ENCODE measurements at regions not wholly inside any gene's neighbourhood (a gene's known extent, or its start where the extent isn't known, plus 50 kb on each side); places are given as distances from the start of the nearest gene placed in this dataset.

- Histone ChIP-seq H3K27ac (no peak overlapping the region), H3K4me3 (no peak overlapping the region)
Measured at GRCh38 chr1:226816576-226816975, 53.8 kb upstream of the PSEN2 start.

GRCh38 chr1:226814751-226815537, 55.5 kb upstream of the PSEN2 start:
- H3K27ac ChIP-seq = peak overlapping the region; percentile 2 to 86 (median 70)
- no peak overlapping the region for H3K4me3 ChIP-seq

- peak overlapping the region in 19 of 21 experiments; percentile 9 to 86 (median 71) for H3K27ac ChIP-seq
- no peak overlapping the region for H3K4me3 ChIP-seq
Measured at GRCh38 chr1:226813671-226814591, 56.5 kb upstream of the PSEN2 start.

- Histone ChIP-seq H3K4me3 (no peak overlapping the region), H3K27ac (peak overlapping the region in 1 of 21 experiments; percentile 32)
Measured at GRCh38 chr1:226810681-226811080, 59.7 kb upstream of the PSEN2 start.

GRCh38 chr1:226809785-226810571, 60.4 kb upstream of the PSEN2 start:
- Histone ChIP-seq H3K4me3 (no peak overlapping the region), H3K27ac (no peak overlapping the region)

- no peak overlapping the region for H3K4me3 ChIP-seq
- H3K27ac ChIP-seq = no peak overlapping the region
Measured at GRCh38 chr1:226808501-226808900, 61.9 kb upstream of the PSEN2 start.

GRCh38 chr1:226806988-226807387, 63.4 kb upstream of the PSEN2 start:
- H3K4me3 ChIP-seq = no peak overlapping the region
- H3K27ac ChIP-seq = peak overlapping the region in 10 of 21 experiments; percentile 22 to 74 (median 47)

- no peak overlapping the region for H3K27ac ChIP-seq
- no peak overlapping the region for H3K4me3 ChIP-seq
Measured at GRCh38 chr1:226804907-226805759, 65.3 kb upstream of the PSEN2 start.

GRCh38 chr1:226800763-226801380, 61.8 kb upstream of the ITPKB start:
- no peak overlapping the region for H3K27ac ChIP-seq
- no peak overlapping the region for H3K4me3 ChIP-seq

GRCh38 chr1:226799634-226800281, 60.7 kb upstream of the ITPKB start:
- Histone ChIP-seq H3K27ac (peak overlapping the region in 14 of 21 experiments; percentile 1 to 79 (median 50)), H3K4me3 (no peak overlapping the region)

- peak overlapping the region in 18 of 21 experiments; percentile 1 to 79 (median 54) for H3K27ac ChIP-seq
- H3K4me3 ChIP-seq = no peak overlapping the region
Measured at GRCh38 chr1:226798427-226799411, 59.6 kb upstream of the ITPKB start.

- Histone ChIP-seq H3K27ac (peak overlapping the region in 1 of 21 experiments; percentile 46), H3K4me3 (no peak overlapping the region)
Measured at GRCh38 chr1:226797151-226797550, 58.1 kb upstream of the ITPKB start.

GRCh38 chr1:226793620-226794276, 54.7 kb upstream of the ITPKB start:
- no peak overlapping the region for H3K4me3 ChIP-seq
- H3K27ac ChIP-seq = no peak overlapping the region

- no peak overlapping the region for H3K4me3 ChIP-seq
- no peak overlapping the region for H3K27ac ChIP-seq
Measured at GRCh38 chr1:226792368-226792767, 53.3 kb upstream of the ITPKB start.

GRCh38 chr1:226790545-226791181, 51.6 kb upstream of the ITPKB start:
- no peak overlapping the region for H3K27ac ChIP-seq
- H3K4me3 ChIP-seq = no peak overlapping the region

GRCh38 chr1:226788965-226789364, 49.9 kb upstream of the ITPKB start:
- Histone ChIP-seq H3K27ac (no peak overlapping the region), H3K4me3 (no peak overlapping the region)
